ENCODE measurements at regions not wholly inside any gene's neighbourhood (a gene's known extent, or its start where the extent isn't known, plus 50 kb on each side); places are given as distances from the start of the nearest gene placed in this dataset.

DNA sequence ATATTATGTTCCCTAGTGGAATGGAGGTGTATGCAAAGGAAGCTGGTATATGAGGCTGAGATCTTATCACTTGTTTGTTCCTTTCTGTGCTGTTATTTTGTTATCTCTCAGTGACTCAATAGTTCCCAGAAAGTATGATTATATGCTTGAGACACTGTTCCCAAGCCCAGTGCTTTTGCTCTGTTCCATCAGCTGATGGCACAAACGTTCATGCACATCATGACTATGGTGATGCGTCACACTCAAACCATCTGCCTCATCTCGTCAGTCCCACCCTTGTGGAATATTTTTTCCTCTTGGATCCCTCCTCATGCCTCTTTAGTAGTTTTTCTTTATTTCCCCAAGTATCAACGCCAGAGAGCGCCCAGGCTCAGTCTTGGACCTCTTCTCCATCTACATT lies 786.9 kb downstream of the AACS start:
- Histone ChIP-seq H3K4me3 (ENCODE audit: control extremely low read depth in 1 of 5, extremely low read depth in 1 of 5, insufficient read depth in 1 of 5, low read depth in 2 of 5, low read length in 4 of 5) (no peak overlapping the region), H3K9me3 (ENCODE audit: control extremely low read depth in 1 of 3, control insufficient read depth in 2 of 3, insufficient read depth in 1 of 3, low read length in 2 of 3) (no peaks in the 10 kb centered on the region), H3K4me1 (ENCODE audit: control insufficient read depth in 2 of 2, insufficient read depth in 2 of 2, low read length in 2 of 2) (no peaks in the 10 kb centered on the region), H3K79me2 (ENCODE audit: control insufficient read depth, insufficient read depth, low read length) (no peaks in the 10 kb centered on the region), H3K9ac (ENCODE audit: low read length) (no peak overlapping the region), H3K4me2 (replicated peaks; ENCODE audit: low read depth, low read length, poor library complexity, severe bottlenecking) (no peak overlapping the region), H3K27me3 (replicated peaks in 1 of 4; ENCODE audit: control extremely low read depth in 1 of 4, control insufficient read depth in 3 of 4, insufficient read depth in 4 of 4, low read length in 3 of 4) (no peaks in the 10 kb centered on the region), H2AFZ (ENCODE audit: insufficient read depth, low read depth, low read length, poor library complexity, severe bottlenecking) (no peak overlapping the region), H3K36me3 (replicated peaks in 1 of 2; ENCODE audit: control extremely low read depth in 1 of 2, control insufficient read depth in 1 of 2, extremely low read depth in 1 of 2, insufficient read depth in 2 of 2, low read length in 1 of 2) (no peaks in the 10 kb centered on the region), H3K27ac (ENCODE audit: low read length in 2 of 2) (no peak overlapping the region), H4K20me1 (ENCODE audit: control insufficient read depth, insufficient read depth, low read length, poor library complexity, severe bottlenecking) (no peaks in the 10 kb centered on the region)
- Mint-ChIP-seq H3K27me3 (no peaks in the 10 kb centered on the region), H3K4me1 (no peaks in the 10 kb centered on the region), H3K27ac (no peak overlapping the region), H3K4me3 (no peak overlapping the region), H3K9me3 (ENCODE audit: insufficient read depth) (no peaks in the 10 kb centered on the region)
- TF ChIP-seq EZH2 (IDR thresholded peaks at IDR 0.05; ENCODE audit: borderline replicate concordance, insufficient read depth, low read depth, low read length, poor library complexity, severe bottlenecking) (no peak), CTCF (IDR thresholded peaks at IDR 0.05) (no peak)
- POLR2A ChIA-PET: no interaction called here
- CTCF ChIA-PET: no interaction called here
- 79% methylated on average over 5 of the region's 5 CpGs for WGBS (ENCODE audit: insufficient coverage)
- ATAC-seq (ENCODE audit: low read depth) (no peak), DNase-seq (no peak)
- intact Hi-C loops (cut with micrococcal nuclease): no loop called here

DNA sequence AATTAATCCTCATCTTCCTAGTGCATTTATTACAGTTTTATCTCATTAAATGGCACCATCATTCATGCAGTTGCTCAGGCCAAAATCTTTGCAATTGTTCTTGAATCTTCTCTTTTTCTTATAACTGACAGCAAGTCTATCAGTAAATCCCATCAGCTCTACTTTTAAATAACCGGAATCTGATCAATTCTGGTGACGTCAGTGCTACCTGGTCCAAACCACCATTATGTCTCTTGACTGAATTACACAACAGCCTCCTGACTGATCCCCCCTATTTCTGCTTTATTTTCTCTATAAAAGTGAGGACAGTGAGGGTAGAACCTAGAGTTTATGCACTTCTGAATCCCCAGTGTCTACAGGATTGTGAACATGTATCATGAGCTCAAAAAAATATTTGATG lies 787.4 kb downstream of the AACS start:
- H3K27me3 ChIP-seq (replicated peaks in 1 of 4; ENCODE audit: control extremely low read depth in 1 of 4, control insufficient read depth in 3 of 4, insufficient read depth in 4 of 4, low read length in 3 of 4): no peaks in the 10 kb centered on the region
- no peaks in the 10 kb centered on the region for H3K27me3 Mint-ChIP-seq
- ChIA-PET POLR2A (no interaction called here), CTCF (no interaction called here)
- H3K27ac Mint-ChIP-seq: no peak overlapping the region
- no peaks in the 10 kb centered on the region for H3K9me3 ChIP-seq (ENCODE audit: control extremely low read depth in 1 of 3, control insufficient read depth in 2 of 3, insufficient read depth in 1 of 3, low read length in 2 of 3)
- no peaks in the 10 kb centered on the region for H3K9me3 Mint-ChIP-seq (ENCODE audit: insufficient read depth)
- intact Hi-C loops (cut with micrococcal nuclease): no loop called here
- H3K4me1 Mint-ChIP-seq: no peaks in the 10 kb centered on the region
- no peak overlapping the region for H3K4me2 ChIP-seq (replicated peaks; ENCODE audit: low read depth, low read length, poor library complexity, severe bottlenecking)
- H3K4me3 ChIP-seq (ENCODE audit: control extremely low read depth in 1 of 5, extremely low read depth in 1 of 5, insufficient read depth in 1 of 5, low read depth in 2 of 5, low read length in 4 of 5): no peak overlapping the region
- no peaks in the 10 kb centered on the region for H4K20me1 ChIP-seq (ENCODE audit: control insufficient read depth, insufficient read depth, low read length, poor library complexity, severe bottlenecking)
- ATAC-seq (ENCODE audit: low read depth) (no peak), DNase-seq (no peak)
- 88% methylated on average over 2 of the region's 2 CpGs for WGBS (ENCODE audit: insufficient coverage)
- no peak overlapping the region for H2AFZ ChIP-seq (ENCODE audit: insufficient read depth, low read depth, low read length, poor library complexity, severe bottlenecking)
- H3K4me3 Mint-ChIP-seq: no peak overlapping the region
- no peak overlapping the region for H3K27ac ChIP-seq (ENCODE audit: low read length in 2 of 2)
- TF ChIP-seq CTCF (IDR thresholded peaks at IDR 0.05): no peak
- no peak for TF ChIP-seq EZH2 (IDR thresholded peaks at IDR 0.05; ENCODE audit: borderline replicate concordance, insufficient read depth, low read depth, low read length, poor library complexity, severe bottlenecking)
- no peak overlapping the region for H3K9ac ChIP-seq (ENCODE audit: low read length)
- H3K79me2 ChIP-seq (ENCODE audit: control insufficient read depth, insufficient read depth, low read length): no peaks in the 10 kb centered on the region
- no peaks in the 10 kb centered on the region for H3K36me3 ChIP-seq (replicated peaks in 1 of 2; ENCODE audit: control extremely low read depth in 1 of 2, control insufficient read depth in 1 of 2, extremely low read depth in 1 of 2, insufficient read depth in 2 of 2, low read length in 1 of 2)
- H3K4me1 ChIP-seq (ENCODE audit: control insufficient read depth in 2 of 2, insufficient read depth in 2 of 2, low read length in 2 of 2): no peaks in the 10 kb centered on the region

All from B cell (primary cell).